ENCODE measurements at regions not wholly inside any gene's neighbourhood (a gene's known extent, or its start where the extent isn't known, plus 50 kb on each side); places are given as distances from the start of the nearest gene placed in this dataset.

DNA sequence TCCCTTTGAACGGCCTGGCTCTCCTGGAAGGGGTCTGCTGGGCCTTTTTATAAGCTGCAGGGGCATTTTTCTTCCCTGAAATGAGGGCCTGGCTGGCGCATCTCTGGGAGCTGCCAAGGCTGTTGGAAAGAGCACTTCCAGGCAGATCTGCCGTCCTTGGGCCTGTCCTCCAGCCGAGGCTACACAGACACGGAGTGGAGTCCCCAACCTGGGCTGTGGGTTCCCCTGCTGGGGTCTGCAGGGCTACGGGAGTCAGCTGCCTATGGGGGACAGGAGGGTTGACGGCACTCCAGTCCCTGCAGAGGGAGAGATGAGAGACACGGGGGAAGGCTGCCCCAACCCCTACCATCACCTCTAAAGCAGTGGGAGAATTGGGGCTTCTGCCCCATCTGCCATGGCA is 606.6 kb downstream of the TBC1D22A start:
- Histone ChIP-seq H3K27me3 (ENCODE audit: insufficient read depth) (no peaks in the 10 kb centered on the region), H3K4me2 (no peak overlapping the region), H3K4me1 (ENCODE audit: insufficient read depth) (no peaks in the 10 kb centered on the region), H3K27ac (ENCODE audit: low read depth) (no peak overlapping the region), H3K36me3 (ENCODE audit: insufficient read depth) (no peaks in the 10 kb centered on the region), H3K9me2 (ENCODE audit: insufficient read depth) (no peaks in the 10 kb centered on the region), H3F3A (replicated peaks; ENCODE audit: low read depth) (no peaks in the 10 kb centered on the region), H4K20me1 (replicated peaks; ENCODE audit: insufficient read depth) (no peaks in the 10 kb centered on the region), H3K79me2 (replicated peaks; ENCODE audit: insufficient read depth) (no peaks in the 10 kb centered on the region), H2AFZ (no peak overlapping the region), H3K4me3 (no peak overlapping the region)
- Mint-ChIP-seq H3K4me1 (no peaks in the 10 kb centered on the region; the same call in 2 of the 3 replicates), H3K4me3 (no peak overlapping the region), H3K9me3 (peaks cover 100% of the 10 kb centered on the region), H3K27ac (no peak overlapping the region), H3K27me3 (ENCODE audit: insufficient read depth, low read depth, poor library complexity) (peaks cover 12% of the 10 kb centered on the region), H3K36me3 (ENCODE audit: low read depth) (peaks cover 52% of the 10 kb centered on the region)
- ATAC-seq, result no peak
- TF ChIP-seq EZH2phosphoT487 (IDR thresholded peaks at IDR 0.05; ENCODE audit: unreplicated experiment), result no peak
- no peak for TF ChIP-seq ZNF331 (CRISPR knock-in tag; IDR thresholded peaks at IDR 0.05; ENCODE audit: low read depth)
- no peak for TF ChIP-seq NANOG (IDR thresholded peaks at IDR 0.05; ENCODE audit: borderline replicate concordance)
- TF ChIP-seq, protein P1, sequence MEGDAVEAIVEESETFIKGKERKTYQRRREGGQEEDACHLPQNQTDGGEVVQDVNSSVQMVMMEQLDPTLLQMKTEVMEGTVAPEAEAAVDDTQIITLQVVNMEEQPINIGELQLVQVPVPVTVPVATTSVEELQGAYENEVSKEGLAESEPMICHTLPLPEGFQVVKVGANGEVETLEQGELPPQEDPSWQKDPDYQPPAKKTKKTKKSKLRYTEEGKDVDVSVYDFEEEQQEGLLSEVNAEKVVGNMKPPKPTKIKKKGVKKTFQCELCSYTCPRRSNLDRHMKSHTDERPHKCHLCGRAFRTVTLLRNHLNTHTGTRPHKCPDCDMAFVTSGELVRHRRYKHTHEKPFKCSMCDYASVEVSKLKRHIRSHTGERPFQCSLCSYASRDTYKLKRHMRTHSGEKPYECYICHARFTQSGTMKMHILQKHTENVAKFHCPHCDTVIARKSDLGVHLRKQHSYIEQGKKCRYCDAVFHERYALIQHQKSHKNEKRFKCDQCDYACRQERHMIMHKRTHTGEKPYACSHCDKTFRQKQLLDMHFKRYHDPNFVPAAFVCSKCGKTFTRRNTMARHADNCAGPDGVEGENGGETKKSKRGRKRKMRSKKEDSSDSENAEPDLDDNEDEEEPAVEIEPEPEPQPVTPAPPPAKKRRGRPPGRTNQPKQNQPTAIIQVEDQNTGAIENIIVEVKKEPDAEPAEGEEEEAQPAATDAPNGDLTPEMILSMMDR (conservative IDR thresholded peaks at IDR 0.05; ENCODE audit: low read depth in 2 of 2), result no peak
- TF ChIP-seq STAT1 (IDR thresholded peaks at IDR 0.05; ENCODE audit: unreplicated experiment), result no peak
- TF ChIP-seq, protein P2, sequence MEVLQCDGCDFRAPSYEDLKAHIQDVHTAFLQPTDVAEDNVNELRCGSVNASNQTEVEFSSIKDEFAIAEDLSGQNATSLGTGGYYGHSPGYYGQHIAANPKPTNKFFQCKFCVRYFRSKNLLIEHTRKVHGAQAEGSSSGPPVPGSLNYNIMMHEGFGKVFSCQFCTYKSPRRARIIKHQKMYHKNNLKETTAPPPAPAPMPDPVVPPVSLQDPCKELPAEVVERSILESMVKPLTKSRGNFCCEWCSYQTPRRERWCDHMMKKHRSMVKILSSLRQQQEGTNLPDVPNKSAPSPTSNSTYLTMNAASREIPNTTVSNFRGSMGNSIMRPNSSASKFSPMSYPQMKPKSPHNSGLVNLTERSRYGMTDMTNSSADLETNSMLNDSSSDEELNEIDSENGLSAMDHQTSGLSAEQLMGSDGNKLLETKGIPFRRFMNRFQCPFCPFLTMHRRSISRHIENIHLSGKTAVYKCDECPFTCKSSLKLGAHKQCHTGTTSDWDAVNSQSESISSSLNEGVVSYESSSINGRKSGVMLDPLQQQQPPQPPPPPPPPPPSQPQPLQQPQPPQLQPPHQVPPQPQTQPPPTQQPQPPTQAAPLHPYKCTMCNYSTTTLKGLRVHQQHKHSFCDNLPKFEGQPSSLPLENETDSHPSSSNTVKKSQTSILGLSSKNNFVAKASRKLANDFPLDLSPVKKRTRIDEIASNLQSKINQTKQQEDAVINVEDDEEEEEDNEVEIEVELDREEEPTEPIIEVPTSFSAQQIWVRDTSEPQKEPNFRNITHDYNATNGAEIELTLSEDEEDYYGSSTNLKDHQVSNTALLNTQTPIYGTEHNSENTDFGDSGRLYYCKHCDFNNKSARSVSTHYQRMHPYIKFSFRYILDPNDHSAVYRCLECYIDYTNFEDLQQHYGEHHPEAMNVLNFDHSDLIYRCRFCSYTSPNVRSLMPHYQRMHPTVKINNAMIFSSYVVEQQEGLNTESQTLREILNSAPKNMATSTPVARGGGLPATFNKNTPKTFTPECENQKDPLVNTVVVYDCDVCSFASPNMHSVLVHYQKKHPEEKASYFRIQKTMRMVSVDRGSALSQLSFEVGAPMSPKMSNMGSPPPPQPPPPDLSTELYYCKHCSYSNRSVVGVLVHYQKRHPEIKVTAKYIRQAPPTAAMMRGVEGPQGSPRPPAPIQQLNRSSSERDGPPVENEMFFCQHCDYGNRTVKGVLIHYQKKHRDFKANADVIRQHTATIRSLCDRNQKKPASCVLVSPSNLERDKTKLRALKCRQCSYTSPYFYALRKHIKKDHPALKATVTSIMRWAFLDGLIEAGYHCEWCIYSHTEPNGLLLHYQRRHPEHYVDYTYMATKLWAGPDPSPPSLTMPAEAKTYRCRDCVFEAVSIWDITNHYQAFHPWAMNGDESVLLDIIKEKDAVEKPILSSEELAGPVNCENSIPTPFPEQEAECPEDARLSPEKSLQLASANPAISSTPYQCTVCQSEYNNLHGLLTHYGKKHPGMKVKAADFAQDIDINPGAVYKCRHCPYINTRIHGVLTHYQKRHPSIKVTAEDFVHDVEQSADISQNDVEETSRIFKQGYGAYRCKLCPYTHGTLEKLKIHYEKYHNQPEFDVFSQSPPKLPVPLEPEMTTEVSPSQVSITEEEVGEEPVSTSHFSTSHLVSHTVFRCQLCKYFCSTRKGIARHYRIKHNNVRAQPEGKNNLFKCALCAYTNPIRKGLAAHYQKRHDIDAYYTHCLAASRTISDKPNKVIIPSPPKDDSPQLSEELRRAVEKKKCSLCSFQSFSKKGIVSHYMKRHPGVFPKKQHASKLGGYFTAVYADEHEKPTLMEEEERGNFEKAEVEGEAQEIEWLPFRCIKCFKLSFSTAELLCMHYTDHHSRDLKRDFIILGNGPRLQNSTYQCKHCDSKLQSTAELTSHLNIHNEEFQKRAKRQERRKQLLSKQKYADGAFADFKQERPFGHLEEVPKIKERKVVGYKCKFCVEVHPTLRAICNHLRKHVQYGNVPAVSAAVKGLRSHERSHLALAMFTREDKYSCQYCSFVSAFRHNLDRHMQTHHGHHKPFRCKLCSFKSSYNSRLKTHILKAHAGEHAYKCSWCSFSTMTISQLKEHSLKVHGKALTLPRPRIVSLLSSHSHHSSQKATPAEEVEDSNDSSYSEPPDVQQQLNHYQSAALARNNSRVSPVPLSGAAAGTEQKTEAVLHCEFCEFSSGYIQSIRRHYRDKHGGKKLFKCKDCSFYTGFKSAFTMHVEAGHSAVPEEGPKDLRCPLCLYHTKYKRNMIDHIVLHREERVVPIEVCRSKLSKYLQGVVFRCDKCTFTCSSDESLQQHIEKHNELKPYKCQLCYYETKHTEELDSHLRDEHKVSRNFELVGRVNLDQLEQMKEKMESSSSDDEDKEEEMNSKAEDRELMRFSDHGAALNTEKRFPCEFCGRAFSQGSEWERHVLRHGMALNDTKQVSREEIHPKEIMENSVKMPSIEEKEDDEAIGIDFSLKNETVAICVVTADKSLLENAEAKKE (CRISPR knock-in tag; IDR thresholded peaks at IDR 0.05), result no peak
- TF ChIP-seq JUNB (IDR thresholded peaks at IDR 0.05; ENCODE audit: unreplicated experiment), result no peak
- TF ChIP-seq EZH2 (IDR thresholded peaks at IDR 0.05; ENCODE audit: low read depth, unreplicated experiment), result no peak
- TF ChIP-seq, protein P3, sequence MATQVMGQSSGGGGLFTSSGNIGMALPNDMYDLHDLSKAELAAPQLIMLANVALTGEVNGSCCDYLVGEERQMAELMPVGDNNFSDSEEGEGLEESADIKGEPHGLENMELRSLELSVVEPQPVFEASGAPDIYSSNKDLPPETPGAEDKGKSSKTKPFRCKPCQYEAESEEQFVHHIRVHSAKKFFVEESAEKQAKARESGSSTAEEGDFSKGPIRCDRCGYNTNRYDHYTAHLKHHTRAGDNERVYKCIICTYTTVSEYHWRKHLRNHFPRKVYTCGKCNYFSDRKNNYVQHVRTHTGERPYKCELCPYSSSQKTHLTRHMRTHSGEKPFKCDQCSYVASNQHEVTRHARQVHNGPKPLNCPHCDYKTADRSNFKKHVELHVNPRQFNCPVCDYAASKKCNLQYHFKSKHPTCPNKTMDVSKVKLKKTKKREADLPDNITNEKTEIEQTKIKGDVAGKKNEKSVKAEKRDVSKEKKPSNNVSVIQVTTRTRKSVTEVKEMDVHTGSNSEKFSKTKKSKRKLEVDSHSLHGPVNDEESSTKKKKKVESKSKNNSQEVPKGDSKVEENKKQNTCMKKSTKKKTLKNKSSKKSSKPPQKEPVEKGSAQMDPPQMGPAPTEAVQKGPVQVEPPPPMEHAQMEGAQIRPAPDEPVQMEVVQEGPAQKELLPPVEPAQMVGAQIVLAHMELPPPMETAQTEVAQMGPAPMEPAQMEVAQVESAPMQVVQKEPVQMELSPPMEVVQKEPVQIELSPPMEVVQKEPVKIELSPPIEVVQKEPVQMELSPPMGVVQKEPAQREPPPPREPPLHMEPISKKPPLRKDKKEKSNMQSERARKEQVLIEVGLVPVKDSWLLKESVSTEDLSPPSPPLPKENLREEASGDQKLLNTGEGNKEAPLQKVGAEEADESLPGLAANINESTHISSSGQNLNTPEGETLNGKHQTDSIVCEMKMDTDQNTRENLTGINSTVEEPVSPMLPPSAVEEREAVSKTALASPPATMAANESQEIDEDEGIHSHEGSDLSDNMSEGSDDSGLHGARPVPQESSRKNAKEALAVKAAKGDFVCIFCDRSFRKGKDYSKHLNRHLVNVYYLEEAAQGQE (IDR thresholded peaks at IDR 0.05; ENCODE audit: unreplicated experiment), result no peak
- no peak for TF ChIP-seq ZNF114 (CRISPR knock-in tag; IDR thresholded peaks at IDR 0.05)
- no peak for DNase-seq (ENCODE audit: low spot score)

Data from GM23338 (cell line).